ENCODE measurements at regions not wholly inside any gene's neighbourhood (a gene's known extent, or its start where the extent isn't known, plus 50 kb on each side); places are given as distances from the start of the nearest gene placed in this dataset.

GRCh38 chr10:131777162-131777561 is 123.6 kb upstream of the PPP2R2D start:
- H3K4me3 ChIP-seq (ENCODE audit: low read depth, low read length), result no peak overlapping the region

GRCh38 chr10:131777921-131778320 is 122.9 kb upstream of the PPP2R2D start:
- DNase-seq (ENCODE audit: low read depth), result no peak
- TF ChIP-seq POLR2A (IDR thresholded peaks at IDR 0.05; ENCODE audit: extremely low read depth, insufficient read length), result no peak
- no peak for TF ChIP-seq MYC (IDR thresholded peaks at IDR 0.05; ENCODE audit: low read depth, low read length)
- TF ChIP-seq CTCF (IDR thresholded peaks at IDR 0.05; ENCODE audit: low read depth, low read length), result no peak
- no peak overlapping the region for H3K4me3 ChIP-seq (ENCODE audit: low read depth, low read length)

More at GRCh38 chr10:131777162-131777561, 123.6 kb upstream of the PPP2R2D start:
- TF ChIP-seq MYC (IDR thresholded peaks at IDR 0.05; ENCODE audit: low read depth, low read length) (no peak), MAX (IDR thresholded peaks at IDR 0.05; ENCODE audit: low read depth, low read length) (no peak), CTCF (IDR thresholded peaks at IDR 0.05; ENCODE audit: low read depth, low read length) (no peak), POLR2A (IDR thresholded peaks at IDR 0.05; ENCODE audit: extremely low read depth, insufficient read length) (no peak)
- DNase-seq (ENCODE audit: low read depth), result no peak

- TF ChIP-seq POLR2A (IDR thresholded peaks at IDR 0.05; ENCODE audit: extremely low read depth, insufficient read length) (no peak), CTCF (IDR thresholded peaks at IDR 0.05; ENCODE audit: low read depth, low read length) (no peak), MYC (IDR thresholded peaks at IDR 0.05; ENCODE audit: low read depth, low read length) (no peak)
- DNase-seq (ENCODE audit: low read depth), result no peak
- no peak overlapping the region for H3K4me3 ChIP-seq (ENCODE audit: low read depth, low read length)
These were observed 122.4 kb upstream of the PPP2R2D start for GRCh38 chr10:131778385-131778784.

- no peak for DNase-seq (ENCODE audit: low read depth)
- TF ChIP-seq MYC (IDR thresholded peaks at IDR 0.05; ENCODE audit: low read depth, low read length), result no peak
- no peak overlapping the region for H3K4me3 ChIP-seq (ENCODE audit: low read depth, low read length)
These were observed 122.0 kb upstream of the PPP2R2D start for GRCh38 chr10:131778842-131779241.

- TF ChIP-seq MAX (IDR thresholded peaks at IDR 0.05; ENCODE audit: low read depth, low read length) (no peak), MYC (IDR thresholded peaks at IDR 0.05; ENCODE audit: low read depth, low read length) (no peak), POLR2A (IDR thresholded peaks at IDR 0.05; ENCODE audit: extremely low read depth, insufficient read length) (no peak), CTCF (IDR thresholded peaks at IDR 0.05; ENCODE audit: low read depth, low read length) (no peak)
- no peak for DNase-seq (ENCODE audit: low read depth)
- H3K4me3 ChIP-seq (ENCODE audit: low read depth, low read length), result no peak overlapping the region
These were observed 121.0 kb upstream of the PPP2R2D start for GRCh38 chr10:131779661-131780394.

- no peak for DNase-seq (ENCODE audit: low read depth)
- no peak for TF ChIP-seq POLR2A (IDR thresholded peaks at IDR 0.05; ENCODE audit: extremely low read depth, insufficient read length)
- no peak for TF ChIP-seq MYC (IDR thresholded peaks at IDR 0.05; ENCODE audit: low read depth, low read length)
- no peak for TF ChIP-seq MAX (IDR thresholded peaks at IDR 0.05; ENCODE audit: low read depth, low read length)
- no peak for TF ChIP-seq CTCF (IDR thresholded peaks at IDR 0.05; ENCODE audit: low read depth, low read length)
- no peak overlapping the region for H3K4me3 ChIP-seq (ENCODE audit: low read depth, low read length)
These were observed 119.7 kb upstream of the PPP2R2D start for GRCh38 chr10:131781076-131781475.

Data from NB4 (cell line).